ENCODE measurements at regions not wholly inside any gene's neighbourhood (a gene's known extent, or its start where the extent isn't known, plus 50 kb on each side); places are given as distances from the start of the nearest gene placed in this dataset.
"Not testable (repeated sequence)": the region's sequence is repeated elsewhere in the genome, so short reads cannot be mapped to it uniquely, and the experiment has no call there.

- DNase-seq = peak in 3 of 4 experiments; percentile 3 to 17 (median 12)
Observed at GRCh38 chr6:97347111-97347510, 64.1 kb upstream of the MMS22L start.

GRCh38 chr6:97361286-97361685 lies 78.3 kb upstream of the MMS22L start:
- no peak for DNase-seq

DNA sequence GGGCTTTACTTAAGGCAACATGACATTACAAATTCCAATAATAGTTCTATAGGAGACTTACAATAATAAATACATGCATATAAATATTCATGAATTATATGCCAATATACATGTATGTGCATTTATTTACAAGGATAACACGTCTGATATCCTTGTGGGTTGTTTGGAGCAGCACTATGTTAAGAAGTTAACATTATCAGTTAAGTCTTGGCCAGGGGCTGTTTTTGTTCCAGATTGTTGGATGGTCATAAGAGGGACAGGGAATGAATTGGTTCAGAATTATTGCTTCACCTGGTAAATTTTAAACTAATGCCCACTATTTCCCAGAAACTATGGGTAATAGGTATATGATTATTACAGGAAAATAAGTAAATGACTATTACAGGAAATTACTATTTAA lies 81.3 kb upstream of the MMS22L start:
- DNase-seq = no peak

GRCh38 chr6:97382071-97382470 lies 99.1 kb upstream of the MMS22L start:
- DNase-seq = not testable (repeated sequence)

GRCh38 chr6:97392735-97393134 lies 109.7 kb upstream of the MMS22L start:
- DNase-seq = no peak

- peak; percentile 76 to 81 (median 80) for DNase-seq
Observed at GRCh38 chr6:97394160-97394748, 111.2 kb upstream of the MMS22L start.

DNA sequence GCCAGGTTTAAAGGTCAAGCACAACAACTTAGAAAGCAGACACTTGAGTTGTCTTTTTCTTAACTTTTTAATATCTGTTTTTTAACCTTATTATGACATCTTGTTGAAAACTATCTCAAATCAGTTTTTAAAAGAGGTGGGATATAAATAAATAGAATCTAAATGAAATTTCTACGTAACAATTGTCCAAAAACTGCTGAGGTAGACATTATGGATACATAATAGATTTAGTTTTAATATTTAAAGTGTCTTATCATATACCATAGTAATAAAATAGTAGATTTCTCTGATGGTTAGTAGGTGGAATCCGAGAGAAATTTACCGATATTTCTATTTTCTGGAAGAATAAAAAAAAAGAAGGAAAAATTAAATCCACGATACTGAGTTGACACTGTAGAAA lies 113.9 kb upstream of the MMS22L start:
- no peak for DNase-seq

DNA sequence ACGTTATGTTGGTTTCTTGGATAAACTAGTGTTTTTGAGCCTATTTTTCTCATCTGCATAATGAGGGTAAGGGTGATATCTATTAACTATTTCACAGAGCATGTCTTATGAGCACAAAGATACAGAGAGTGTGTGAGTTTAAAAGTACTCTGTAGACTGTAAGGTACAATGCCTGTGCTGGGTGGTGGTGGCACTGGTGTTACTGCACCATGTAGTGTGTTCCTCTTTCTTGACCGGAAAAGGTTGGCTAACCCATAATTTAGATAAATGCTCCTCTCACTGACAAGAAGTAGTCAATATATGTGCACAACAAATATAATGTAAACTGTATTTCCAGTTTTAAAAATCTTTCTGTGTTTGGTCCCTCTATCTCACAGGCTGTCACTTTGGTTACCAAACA lies 116.2 kb upstream of the MMS22L start:
- DNase-seq = peak in 1 of 4 experiments; percentile 4

DNA sequence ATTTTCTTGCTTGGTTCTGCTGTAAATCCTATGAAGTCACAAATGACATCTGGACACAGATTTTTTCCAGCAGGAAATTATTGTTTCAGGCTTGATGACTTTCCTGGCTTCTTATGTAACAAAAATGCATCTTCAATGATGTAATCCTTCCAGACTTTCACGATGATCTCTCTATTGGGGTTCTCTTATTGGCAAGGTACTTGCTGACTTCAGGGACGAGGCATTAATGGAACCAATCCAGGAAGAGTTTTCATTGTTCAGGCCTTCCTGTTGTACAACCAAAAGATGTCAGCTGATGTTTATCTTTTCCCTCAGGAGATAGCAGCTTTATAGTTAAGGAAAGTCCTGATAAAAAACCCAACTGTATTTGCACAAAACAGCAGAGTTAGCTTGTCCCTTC lies 118.5 kb upstream of the MMS22L start:
- DNase-seq = no peak

- DNase-seq = no peak
Observed at GRCh38 chr6:97405818-97406409, 122.9 kb upstream of the MMS22L start.

DNA sequence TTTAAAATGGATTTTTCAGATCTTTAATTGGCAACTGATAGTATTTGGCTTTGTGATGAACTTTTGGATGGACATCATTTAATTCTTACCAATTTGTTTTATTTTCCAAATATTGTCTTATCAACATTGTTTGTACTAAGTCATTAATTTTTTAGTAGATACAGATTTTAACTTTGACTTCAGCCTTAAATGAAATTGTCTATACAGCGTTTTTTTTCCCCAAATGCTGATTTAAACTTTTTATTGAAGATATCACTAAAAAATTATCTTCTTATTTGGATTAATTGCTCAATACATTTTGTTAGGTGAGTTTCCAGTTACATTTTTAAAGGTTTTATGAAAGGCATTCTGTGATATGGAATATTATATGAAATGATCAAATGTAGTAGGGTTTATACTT lies 123.6 kb upstream of the MMS22L start:
- no peak for DNase-seq

DNA sequence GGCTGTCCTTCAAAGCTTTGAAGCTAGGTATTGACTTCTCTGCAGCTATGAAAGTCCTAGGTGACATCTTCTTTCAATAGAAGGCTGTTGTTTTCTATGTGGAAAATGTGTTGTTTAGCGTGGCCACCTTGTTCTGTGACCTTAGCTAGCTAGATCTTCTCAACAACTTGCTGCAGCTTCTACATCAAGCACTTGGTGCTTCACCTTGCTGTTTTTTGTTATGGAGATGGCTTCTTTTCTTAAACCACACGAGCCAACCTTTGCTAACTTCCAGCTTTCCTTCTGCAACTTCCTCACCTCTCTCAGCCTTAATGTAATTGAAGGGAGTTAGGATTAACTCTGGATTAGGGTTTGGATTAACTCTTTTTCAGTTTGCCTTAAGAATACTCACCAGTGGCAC lies 128.6 kb upstream of the MMS22L start:
- DNase-seq = no peak

DNA sequence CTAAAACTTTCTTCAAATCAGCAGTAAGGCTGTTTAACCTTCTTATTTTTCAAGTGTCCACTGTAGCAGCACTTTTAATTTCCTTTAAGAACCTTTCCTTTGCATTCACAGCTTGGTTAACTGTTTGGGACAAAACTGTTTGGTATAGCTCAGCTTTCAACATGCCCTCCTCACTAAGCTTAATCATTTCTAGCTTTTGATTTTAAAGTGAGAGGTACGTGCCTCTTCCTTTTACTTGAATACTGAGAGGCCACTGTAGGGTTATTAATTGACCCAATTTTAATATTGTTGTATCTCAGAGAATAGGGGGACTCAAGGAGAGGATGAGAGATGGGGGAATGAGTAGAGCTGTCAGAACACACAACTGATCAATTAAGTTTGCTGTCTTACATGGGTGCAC lies 129.5 kb upstream of the MMS22L start:
- DNase-seq = no peak

- no peak for DNase-seq
Observed at GRCh38 chr6:97422171-97422570, 139.2 kb upstream of the MMS22L start.

- DNase-seq = no peak
Observed at GRCh38 chr6:97423190-97423589, 140.2 kb upstream of the MMS22L start.

GRCh38 chr6:97427648-97428047 lies 144.6 kb upstream of the MMS22L start:
- no peak for DNase-seq

DNA sequence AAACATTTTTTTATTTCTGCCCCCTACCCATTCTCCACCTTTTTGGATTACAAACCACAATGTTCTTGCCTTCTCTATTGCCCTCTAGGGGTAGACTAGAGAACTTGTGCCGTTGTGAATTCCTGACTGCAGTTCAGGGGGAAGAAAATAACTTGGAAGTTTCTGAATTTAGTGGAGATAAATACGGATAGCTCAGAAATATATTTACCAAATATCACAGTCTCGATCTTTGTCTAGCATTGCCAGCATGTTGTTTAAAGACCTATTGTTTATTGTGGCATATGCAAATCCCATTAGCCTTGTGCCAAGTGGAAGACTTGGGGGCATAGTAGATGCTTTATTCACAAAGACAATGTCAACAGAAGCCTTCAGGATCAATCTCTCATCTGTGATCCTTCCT lies 154.1 kb upstream of the MMS22L start:
- peak in 3 of 4 experiments; percentile 14 to 39 (median 16) for DNase-seq

DNA sequence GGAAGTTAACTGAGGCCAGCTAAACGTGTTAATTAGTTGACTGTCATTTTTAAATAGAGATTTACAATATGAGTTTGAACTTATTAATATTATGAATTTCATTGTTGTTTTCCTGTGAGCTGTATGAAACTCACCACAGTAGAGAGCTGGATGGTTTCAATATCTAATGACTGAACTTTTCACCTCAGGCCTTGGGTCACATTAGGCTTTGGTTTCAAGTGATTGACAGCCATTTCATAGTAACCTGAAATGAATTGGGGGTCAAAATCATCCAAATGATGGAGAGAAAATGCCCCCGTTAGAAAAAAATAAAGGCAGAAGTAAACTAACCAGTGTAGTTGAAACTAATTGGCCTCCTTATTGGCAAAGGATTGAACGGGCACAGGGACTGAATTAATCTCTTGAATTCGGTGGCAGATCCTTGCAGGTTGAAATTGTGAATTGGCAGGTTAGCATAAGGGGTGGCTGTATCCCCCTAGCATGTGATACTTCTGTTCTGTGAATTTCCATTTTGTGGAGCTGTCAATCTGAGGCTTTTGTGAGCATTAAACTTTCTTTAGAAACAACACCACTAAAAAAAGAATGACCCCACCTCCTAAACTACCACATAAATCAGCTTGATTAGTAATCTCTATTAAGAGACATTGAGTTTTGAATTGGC lies 155.1 kb upstream of the MMS22L start:
- no peak for DNase-seq

DNA sequence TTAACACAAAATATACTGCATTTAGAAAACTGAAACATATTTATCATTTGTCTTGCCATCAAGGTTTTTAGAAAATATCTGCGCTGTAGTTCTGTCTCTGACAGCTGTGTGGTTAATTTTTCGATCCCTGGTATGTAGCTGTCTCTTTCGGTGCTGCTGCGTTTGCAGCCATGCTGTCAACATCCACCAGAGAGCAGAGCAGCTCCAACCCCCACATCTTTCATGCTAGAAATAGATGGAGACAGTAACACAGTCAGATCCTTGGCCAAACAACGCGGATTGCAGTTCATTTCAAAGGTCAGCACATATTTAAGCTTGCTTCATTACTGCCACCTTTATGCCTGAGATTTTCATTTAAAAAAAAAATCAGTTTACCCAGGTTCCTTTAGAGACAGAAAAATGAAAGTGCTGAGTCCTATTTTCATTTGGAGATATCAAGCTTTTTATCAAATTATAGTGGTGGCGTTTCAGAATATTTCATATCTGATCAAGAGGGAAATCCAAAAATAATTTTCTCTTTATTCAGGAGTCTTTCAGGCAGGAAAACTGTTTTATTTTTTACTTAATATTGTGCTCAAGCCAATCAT lies 157.7 kb upstream of the MMS22L start:
- DNase-seq = no peak

GRCh38 chr6:97443408-97444080 lies 160.5 kb upstream of the MMS22L start:
- no peak for DNase-seq

- DNase-seq = no peak
Observed at GRCh38 chr6:97445407-97445806, 162.4 kb upstream of the MMS22L start.

- DNase-seq = no peak
Observed at GRCh38 chr6:97449444-97449966, 166.5 kb upstream of the MMS22L start.

- no peak for DNase-seq
Observed at GRCh38 chr6:97450087-97450486, 167.1 kb upstream of the MMS22L start.
